Thyroid gland (tissue), 4 donors: ENCODE measurements at regions not wholly inside any gene's neighbourhood (a gene's known extent, or its start where the extent isn't known, plus 50 kb on each side); places are given as distances from the start of the nearest gene placed in this dataset.

Source experiments
- DNase-seq, 2 donors: peaks; one replicate each; pipeline ENCODE4 v3.0.0-alpha.2; 2019
- H3K27ac ChIP-seq, 3 donors: fragments of 200-600 bp; sonication (generic); 1 replicate in 2 of 3; 2 replicates in 1 of 3; pipeline ENCODE4 v1.5.1; 2016 to 2019; ENCODE audit warnings: mild to moderate bottlenecking in 1 of 3, moderate library complexity in 1 of 3
- H3K27me3 ChIP-seq: fragments of 200-600 bp; sonication (generic); one replicate; pipeline ENCODE4 v1.5.1; 2019
- H3K36me3 ChIP-seq, 2 donors: fragments of 200-600 bp; sonication (generic); one replicate each; pipeline ENCODE4 v1.5.1; 2016 to 2019
- H3K4me1 ChIP-seq, 2 donors: fragments of 200-600 bp; sonication (generic); one replicate each; pipeline ENCODE4 v1.5.1; 2017 to 2019
- H3K4me3 ChIP-seq, 3 donors: fragments of 200-600 bp; sonication (generic); replicated peaks in 1 of 3; 1 replicate in 2 of 3; 2 replicates in 1 of 3; pipeline ENCODE4 v1.5.1; 2016; ENCODE audit warnings: mild to moderate bottlenecking in 1 of 3
- H3K9me3 ChIP-seq: fragments of 200-600 bp; sonication (generic); one replicate; pipeline ENCODE4 v1.5.1; 2017
- POLR2A ChIP-seq, 2 donors: fragments of 450-650 bp; IDR thresholded peaks; one replicate each; pipeline ENCODE4 v1.6.1; 2017; ENCODE audit warnings: antibody characterized with exemption in 2 of 2, mild to moderate bottlenecking in 2 of 2, moderate library complexity in 1 of 2
- WGBS, 2 donors: methylation state at CpG; one replicate each; pipeline ENCODE4 v1.1.5; 2017; 5-methylcytosine and 5-hydroxymethylcytosine counted together
- intact Hi-C: fragments of 100-400 bp; cut with DNase I; formaldehyde crosslinking; loops from one replicate; pipeline ENCODE4 v1.15.1; 2023
- TF ChIP-seq, protein P1 (sequence below), 6 experiments: fragments of 200-600 bp in 3 of 6; fragments of 450-650 bp in 3 of 6; sonication (generic) in 3 of 6; IDR thresholded peaks; one replicate each; pipeline ENCODE4 v1.5.1; 2016 to 2019; ENCODE audit warnings: antibody characterized with exemption in 6 of 6, mild to moderate bottlenecking in 2 of 6, inconsistent platforms in 1 of 6, moderate library complexity in 1 of 6

DNA sequence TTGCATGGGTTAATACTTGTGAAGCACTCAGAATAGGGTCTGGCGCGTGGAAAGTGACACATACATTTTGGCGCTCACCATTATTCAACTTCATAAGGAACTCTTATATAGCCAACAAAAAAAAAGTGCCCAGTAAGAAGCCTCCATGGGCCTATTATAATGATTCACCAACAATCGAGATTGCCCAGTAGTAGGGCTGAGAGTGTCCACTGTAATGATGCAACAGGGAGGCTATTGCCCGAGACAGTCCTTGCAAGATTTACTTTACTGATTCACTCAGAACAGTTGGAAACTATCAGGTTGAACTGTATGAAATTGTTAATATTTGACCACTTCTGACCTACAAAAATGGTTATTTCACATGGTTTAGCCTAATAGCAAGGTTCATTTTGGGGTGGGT is 86.0 kb downstream of the PJA1 start:
- TF ChIP-seq, protein P1, sequence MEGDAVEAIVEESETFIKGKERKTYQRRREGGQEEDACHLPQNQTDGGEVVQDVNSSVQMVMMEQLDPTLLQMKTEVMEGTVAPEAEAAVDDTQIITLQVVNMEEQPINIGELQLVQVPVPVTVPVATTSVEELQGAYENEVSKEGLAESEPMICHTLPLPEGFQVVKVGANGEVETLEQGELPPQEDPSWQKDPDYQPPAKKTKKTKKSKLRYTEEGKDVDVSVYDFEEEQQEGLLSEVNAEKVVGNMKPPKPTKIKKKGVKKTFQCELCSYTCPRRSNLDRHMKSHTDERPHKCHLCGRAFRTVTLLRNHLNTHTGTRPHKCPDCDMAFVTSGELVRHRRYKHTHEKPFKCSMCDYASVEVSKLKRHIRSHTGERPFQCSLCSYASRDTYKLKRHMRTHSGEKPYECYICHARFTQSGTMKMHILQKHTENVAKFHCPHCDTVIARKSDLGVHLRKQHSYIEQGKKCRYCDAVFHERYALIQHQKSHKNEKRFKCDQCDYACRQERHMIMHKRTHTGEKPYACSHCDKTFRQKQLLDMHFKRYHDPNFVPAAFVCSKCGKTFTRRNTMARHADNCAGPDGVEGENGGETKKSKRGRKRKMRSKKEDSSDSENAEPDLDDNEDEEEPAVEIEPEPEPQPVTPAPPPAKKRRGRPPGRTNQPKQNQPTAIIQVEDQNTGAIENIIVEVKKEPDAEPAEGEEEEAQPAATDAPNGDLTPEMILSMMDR (IDR thresholded peaks at IDR 0.05), result no peak
- TF ChIP-seq POLR2A (IDR thresholded peaks at IDR 0.05), result no peak
- Histone ChIP-seq H3K4me3 (no peak overlapping the region), H3K27ac (no peak overlapping the region), H3K4me1 (no peaks in the 10 kb centered on the region), H3K9me3 (no peaks in the 10 kb centered on the region), H3K36me3 (no peaks in the 10 kb centered on the region), H3K27me3 (no peaks in the 10 kb centered on the region)
- 95 to 99% methylated on average over 5 of the region's 5 CpGs for WGBS, 2 donors
- no peak for DNase-seq
- intact Hi-C loops, result no loop called here

DNA sequence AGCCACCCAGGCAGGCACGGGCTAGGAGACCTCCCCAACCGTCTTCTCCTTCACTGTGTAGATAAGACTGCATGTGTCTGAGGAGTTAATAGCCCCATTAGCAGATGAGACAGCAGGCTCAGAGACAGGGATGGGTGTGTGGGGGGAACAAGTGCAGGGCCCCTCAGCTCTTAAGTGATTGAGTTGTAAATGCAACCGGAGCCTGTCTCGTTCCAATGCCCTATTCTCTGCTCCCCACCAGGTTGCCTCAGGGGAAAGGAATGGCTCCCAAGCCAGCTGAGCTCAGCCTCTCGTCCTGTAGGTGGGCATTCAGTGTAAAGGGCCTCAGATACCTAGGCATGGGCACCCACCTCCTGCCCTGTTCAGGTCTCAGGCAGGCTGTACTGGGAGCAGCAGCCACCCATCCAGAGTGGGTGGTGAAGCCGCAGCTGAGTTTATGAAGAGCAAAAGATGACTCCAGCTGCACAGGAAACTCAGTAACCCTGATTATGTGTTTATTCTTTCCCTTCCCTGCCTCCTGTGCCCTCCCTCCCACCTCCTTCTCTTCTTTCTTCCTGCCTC is 87.3 kb downstream of the PJA1 start:
- intact Hi-C loops, result no loop called here
- whole genome bisulfite sequencing, 2 donors, result 77 to 85% methylated on average over 5 to 6 of the region's 6 CpGs
- no peak for DNase-seq
- H3K27me3 ChIP-seq, result no peaks in the 10 kb centered on the region
- H3K4me1 ChIP-seq, result no peaks in the 10 kb centered on the region
- TF ChIP-seq, protein P1 (IDR thresholded peaks at IDR 0.05), result no peak
- no peak for TF ChIP-seq POLR2A (IDR thresholded peaks at IDR 0.05)
- H3K36me3 ChIP-seq, result no peaks in the 10 kb centered on the region
- no peak overlapping the region for H3K27ac ChIP-seq
- no peak overlapping the region for H3K4me3 ChIP-seq
- H3K9me3 ChIP-seq, result no peaks in the 10 kb centered on the region

DNA sequence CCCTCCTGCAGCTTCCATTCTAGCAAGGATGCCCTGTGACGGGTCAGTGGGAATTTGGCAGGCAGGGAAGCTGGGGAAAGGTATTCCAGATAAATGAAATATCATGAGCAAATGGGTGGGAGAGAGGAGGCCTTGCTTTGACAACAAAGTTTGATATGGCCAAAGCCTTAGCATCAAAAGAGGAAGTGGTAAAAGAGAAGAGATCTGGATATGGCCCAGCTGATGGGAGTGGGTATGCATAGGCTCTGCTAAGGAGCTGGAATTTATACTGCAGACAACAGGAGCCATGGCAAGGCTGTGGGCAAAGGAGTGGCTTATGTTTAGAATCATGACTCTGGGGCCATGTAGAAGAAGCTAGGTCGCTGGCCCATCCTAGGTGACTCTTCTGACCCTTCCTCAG is 89.2 kb downstream of the PJA1 start:
- intact Hi-C loops, result no loop called here
- no peak overlapping the region for H3K4me3 ChIP-seq
- peaks cover 0 to 2% of the 10 kb centered on the region in 2 donors for H3K4me1 ChIP-seq
- no peaks in the 10 kb centered on the region for H3K36me3 ChIP-seq
- H3K27me3 ChIP-seq, result no peaks in the 10 kb centered on the region
- 93 to 94% methylated on average over 2 of the region's 2 CpGs for WGBS, 2 donors
- H3K9me3 ChIP-seq, result no peaks in the 10 kb centered on the region
- no peak overlapping the region for H3K27ac ChIP-seq
- TF ChIP-seq POLR2A (IDR thresholded peaks at IDR 0.05), result no peak
- TF ChIP-seq, protein P1 (IDR thresholded peaks at IDR 0.05), result no peak
- no peak for DNase-seq

DNA sequence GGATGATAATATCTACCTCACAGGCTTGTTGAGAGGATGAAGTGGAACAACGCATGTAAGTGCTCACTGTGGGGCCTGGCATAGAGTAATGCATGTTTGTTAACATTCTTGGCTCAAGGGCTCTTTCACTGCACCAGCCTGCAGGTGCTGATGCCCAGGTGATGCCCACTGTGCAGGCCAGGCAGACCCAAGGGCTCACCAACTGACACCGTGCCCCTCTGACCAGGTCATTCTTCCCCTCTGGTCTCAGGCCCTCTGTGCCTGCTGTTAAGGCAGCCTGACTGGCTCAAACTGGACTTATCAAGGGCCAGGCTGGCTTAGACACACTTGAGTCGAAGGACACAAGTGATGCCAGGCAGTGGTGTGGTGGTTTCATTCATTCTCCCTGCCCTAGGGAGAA is 90.5 kb downstream of the PJA1 start:
- Histone ChIP-seq H3K27ac (no peak overlapping the region), H3K36me3 (no peaks in the 10 kb centered on the region), H3K9me3 (no peaks in the 10 kb centered on the region), H3K4me3 (no peak overlapping the region), H3K4me1 (peaks cover 0 to 3% of the 10 kb centered on the region in 2 donors), H3K27me3 (no peaks in the 10 kb centered on the region)
- intact Hi-C loops, result no loop called here
- TF ChIP-seq, protein P1 (IDR thresholded peaks at IDR 0.05), result no peak
- no peak for TF ChIP-seq POLR2A (IDR thresholded peaks at IDR 0.05)
- DNase-seq, result no peak
- 71 to 83% methylated on average over 1 to 2 of the region's 3 CpGs for WGBS, 2 donors

DNA sequence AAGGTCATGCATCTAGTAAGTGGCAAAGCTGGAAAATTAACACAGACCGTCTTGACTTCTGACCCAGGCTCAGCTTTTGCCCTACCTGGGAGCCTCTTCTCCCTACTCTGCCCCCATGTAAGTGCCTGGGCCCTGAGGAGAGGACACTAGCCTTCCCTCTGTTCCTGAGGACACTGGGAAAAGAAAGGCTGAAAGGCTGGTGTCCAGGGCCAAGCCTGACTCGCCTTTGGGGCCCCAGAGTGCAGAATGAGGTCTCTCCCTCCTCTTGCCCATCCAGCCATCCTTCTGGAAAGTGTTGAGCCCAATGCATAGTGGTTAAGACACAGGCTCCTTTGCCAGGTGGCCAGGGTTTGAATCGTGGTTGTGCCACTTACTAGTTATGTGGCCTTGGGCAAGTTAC is 91.5 kb downstream of the PJA1 start:
- Histone ChIP-seq H3K36me3 (no peaks in the 10 kb centered on the region), H3K4me1 (peaks cover 0 to 3% of the 10 kb centered on the region in 2 donors), H3K4me3 (no peak overlapping the region), H3K9me3 (no peaks in the 10 kb centered on the region), H3K27me3 (no peaks in the 10 kb centered on the region), H3K27ac (no peak overlapping the region)
- intact Hi-C loops, result no loop called here
- WGBS, 2 donors, result 92 to 100% methylated on average over 1 to 3 of the region's 3 CpGs
- DNase-seq, result no peak
- no peak for TF ChIP-seq POLR2A (IDR thresholded peaks at IDR 0.05)
- TF ChIP-seq, protein P1 (IDR thresholded peaks at IDR 0.05), result no peak
